ENCODE measurements at regions not wholly inside any gene's neighbourhood (a gene's known extent, or its start where the extent isn't known, plus 50 kb on each side); places are given as distances from the start of the nearest gene placed in this dataset.

DNA sequence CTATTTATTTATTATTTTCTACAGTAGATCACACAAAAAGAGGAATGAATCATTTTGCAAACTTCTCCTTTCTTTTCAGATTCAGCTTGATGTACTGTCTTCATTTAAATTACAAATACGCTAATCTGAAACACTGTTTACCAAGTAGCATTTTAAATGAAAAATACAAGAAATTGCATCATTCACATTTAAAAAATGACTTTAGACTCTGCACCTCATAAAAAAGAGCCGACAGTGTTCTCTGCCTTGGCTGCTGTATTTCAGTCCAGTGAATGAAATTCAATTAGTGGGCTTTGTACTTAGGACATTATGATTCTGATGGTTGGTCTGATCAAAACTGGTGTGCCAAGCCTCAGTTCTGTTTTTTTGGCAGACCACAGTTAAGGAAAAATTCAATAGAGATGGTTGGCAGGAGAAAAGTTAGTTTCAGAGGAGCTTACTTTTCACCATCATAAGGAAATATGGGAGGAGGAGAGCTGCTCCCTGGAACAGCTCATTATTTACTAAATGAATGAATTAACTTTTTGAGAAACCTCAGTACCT is 222.4 kb upstream of the ESRRG start:
- no peak overlapping the region for H3K4me3 ChIP-seq
- intact Hi-C loops (cut with DNase I): no loop called here

GRCh38 chr1:216944864-216945510 is 221.8 kb upstream of the ESRRG start:
- TF ChIP-seq POLR2A (IDR thresholded peaks at IDR 0.05): no peak
- TF ChIP-seq, protein P1, sequence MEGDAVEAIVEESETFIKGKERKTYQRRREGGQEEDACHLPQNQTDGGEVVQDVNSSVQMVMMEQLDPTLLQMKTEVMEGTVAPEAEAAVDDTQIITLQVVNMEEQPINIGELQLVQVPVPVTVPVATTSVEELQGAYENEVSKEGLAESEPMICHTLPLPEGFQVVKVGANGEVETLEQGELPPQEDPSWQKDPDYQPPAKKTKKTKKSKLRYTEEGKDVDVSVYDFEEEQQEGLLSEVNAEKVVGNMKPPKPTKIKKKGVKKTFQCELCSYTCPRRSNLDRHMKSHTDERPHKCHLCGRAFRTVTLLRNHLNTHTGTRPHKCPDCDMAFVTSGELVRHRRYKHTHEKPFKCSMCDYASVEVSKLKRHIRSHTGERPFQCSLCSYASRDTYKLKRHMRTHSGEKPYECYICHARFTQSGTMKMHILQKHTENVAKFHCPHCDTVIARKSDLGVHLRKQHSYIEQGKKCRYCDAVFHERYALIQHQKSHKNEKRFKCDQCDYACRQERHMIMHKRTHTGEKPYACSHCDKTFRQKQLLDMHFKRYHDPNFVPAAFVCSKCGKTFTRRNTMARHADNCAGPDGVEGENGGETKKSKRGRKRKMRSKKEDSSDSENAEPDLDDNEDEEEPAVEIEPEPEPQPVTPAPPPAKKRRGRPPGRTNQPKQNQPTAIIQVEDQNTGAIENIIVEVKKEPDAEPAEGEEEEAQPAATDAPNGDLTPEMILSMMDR (IDR thresholded peaks at IDR 0.05): peak in 2 of 6 experiments; percentile 26 to 35
- DNase-seq: no peak

More for the DNA sequence above, 222.4 kb upstream of the ESRRG start:
- H3K4me1 ChIP-seq: no peaks in the 10 kb centered on the region
- DNase-seq: no peak
- no peaks in the 10 kb centered on the region for H3K36me3 ChIP-seq
- H3K9me3 ChIP-seq: no peaks in the 10 kb centered on the region
- no peak overlapping the region for H3K27ac ChIP-seq
- 55 to 63% methylated on average over 2 of the region's 2 CpGs for WGBS, 2 donors
- H3K27me3 ChIP-seq: no peaks in the 10 kb centered on the region
- TF ChIP-seq, protein P1 (IDR thresholded peaks at IDR 0.05): no peak
- TF ChIP-seq POLR2A (IDR thresholded peaks at IDR 0.05): no peak

DNA sequence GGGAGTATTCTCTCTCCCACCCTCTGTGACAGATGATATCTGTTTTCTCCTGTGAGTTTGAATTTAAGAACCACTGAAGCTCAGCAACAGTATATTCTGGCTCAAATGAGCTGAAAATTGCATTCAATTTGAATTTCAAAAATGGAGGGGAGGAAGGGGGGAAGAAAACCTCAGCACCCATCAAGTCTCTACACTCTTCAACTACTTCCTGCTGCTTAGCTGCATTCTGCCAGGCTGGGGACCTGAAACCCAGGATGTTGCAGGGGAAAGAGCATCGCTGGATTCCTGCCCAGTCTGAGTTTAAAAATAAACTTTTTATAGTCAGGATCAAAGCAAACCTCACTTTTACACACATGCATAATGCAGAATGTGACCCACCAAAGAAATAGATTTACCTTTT is 214.3 kb upstream of the ESRRG start:
- intact Hi-C loops (cut with DNase I): no loop called here
- Histone ChIP-seq H3K9me3 (no peaks in the 10 kb centered on the region), H3K4me3 (no peak overlapping the region), H3K27ac (no peak overlapping the region), H3K4me1 (no peaks in the 10 kb centered on the region), H3K36me3 (no peaks in the 10 kb centered on the region), H3K27me3 (no peaks in the 10 kb centered on the region)
- no peak for DNase-seq
- TF ChIP-seq, protein P1 (IDR thresholded peaks at IDR 0.05): no peak
- no peak for TF ChIP-seq POLR2A (IDR thresholded peaks at IDR 0.05)
- WGBS, 2 donors: 25 to 56% methylated on average over 1 of the region's 1 CpG

More at GRCh38 chr1:216944864-216945510, 221.8 kb upstream of the ESRRG start:
- no peaks in the 10 kb centered on the region for H3K4me1 ChIP-seq
- H3K36me3 ChIP-seq: no peaks in the 10 kb centered on the region
- no peaks in the 10 kb centered on the region for H3K27me3 ChIP-seq
- H3K4me3 ChIP-seq: no peak overlapping the region
- 20 to 38% methylated on average over 4 of the region's 4 CpGs for WGBS, 2 donors
- H3K27ac ChIP-seq: no peak overlapping the region
- intact Hi-C loops (cut with DNase I): no loop called here
- H3K9me3 ChIP-seq: no peaks in the 10 kb centered on the region

- DNase-seq: no peak
- Histone ChIP-seq H3K27ac (no peak overlapping the region), H3K36me3 (no peaks in the 10 kb centered on the region), H3K4me3 (no peak overlapping the region), H3K27me3 (no peaks in the 10 kb centered on the region), H3K4me1 (no peaks in the 10 kb centered on the region), H3K9me3 (no peaks in the 10 kb centered on the region)
- 84 to 91% methylated on average over 1 of the region's 1 CpG for WGBS, 2 donors
- TF ChIP-seq, protein P1 (IDR thresholded peaks at IDR 0.05): no peak
- no peak for TF ChIP-seq POLR2A (IDR thresholded peaks at IDR 0.05)
- intact Hi-C loops (cut with DNase I): no loop called here
These were observed 213.6 kb upstream of the ESRRG start for GRCh38 chr1:216936779-216937178.

- 55 to 67% methylated on average over 2 to 3 of the region's 3 CpGs for WGBS, 2 donors
- no peaks in the 10 kb centered on the region for H3K27me3 ChIP-seq
- TF ChIP-seq, protein P1 (IDR thresholded peaks at IDR 0.05): no peak
- TF ChIP-seq POLR2A (IDR thresholded peaks at IDR 0.05): no peak
- intact Hi-C loops (cut with DNase I): no loop called here
- no peaks in the 10 kb centered on the region for H3K4me1 ChIP-seq
- no peaks in the 10 kb centered on the region for H3K9me3 ChIP-seq
- H3K27ac ChIP-seq: no peak overlapping the region
- no peak overlapping the region for H3K4me3 ChIP-seq
- no peaks in the 10 kb centered on the region for H3K36me3 ChIP-seq
- no peak for DNase-seq
These were observed 212.7 kb upstream of the ESRRG start for GRCh38 chr1:216935901-216936300.
